ENCODE measurements at regions not wholly inside any gene's neighbourhood (a gene's known extent, or its start where the extent isn't known, plus 50 kb on each side); places are given as distances from the start of the nearest gene placed in this dataset.

DNA sequence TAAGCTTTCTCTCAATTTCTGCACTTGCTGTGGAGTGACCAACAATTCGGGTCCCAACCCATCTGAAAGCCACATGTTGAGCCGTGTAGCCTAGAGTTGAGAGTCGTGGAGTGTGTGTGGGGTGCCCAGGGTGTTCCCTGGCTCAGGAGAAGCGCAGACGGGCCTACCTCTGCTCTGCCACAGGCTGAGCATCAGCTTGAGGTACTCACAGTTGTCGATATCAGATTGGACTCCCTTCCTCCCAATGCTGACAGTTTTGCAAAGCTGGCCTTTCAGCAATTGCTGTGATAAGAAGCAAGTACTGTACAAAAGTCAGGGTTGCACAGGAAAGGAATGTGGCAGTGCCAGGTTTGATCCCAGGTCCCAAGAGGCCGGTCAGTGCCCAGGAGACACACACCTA, 133.4 kb upstream of the SPACA7 start:
- no peak overlapping the region for H3K4me3 ChIP-seq
- H4K20me1 ChIP-seq (ENCODE audit: insufficient read depth, poor library complexity, severe bottlenecking), result no peaks in the 10 kb centered on the region
- 84% methylated on average over 7 of the region's 7 CpGs for WGBS (ENCODE audit: low lambda C conversion rate, missing lambda C conversion rate)
- no peaks in the 10 kb centered on the region for H3K4me1 ChIP-seq (ENCODE audit: insufficient read depth)
- no peaks in the 10 kb centered on the region for H3K9me2 ChIP-seq (replicated peaks; ENCODE audit: insufficient read depth)
- H3K4me2 ChIP-seq, result no peak overlapping the region
- H2AFZ ChIP-seq, result no peak overlapping the region
- H3K27ac ChIP-seq, result no peak overlapping the region
- no peaks in the 10 kb centered on the region for H3K79me2 ChIP-seq
- peaks cover 3% of the 10 kb centered on the region for H3K27me3 ChIP-seq
- no peak for DNase-seq (ENCODE audit: low spot score)
- no peaks in the 10 kb centered on the region for H3K36me3 ChIP-seq (replicated peaks; ENCODE audit: insufficient read depth, low read depth)
- no peaks in the 10 kb centered on the region for H3K9me3 ChIP-seq (ENCODE audit: low read depth)
- TF ChIP-seq EZH2phosphoT487 (IDR thresholded peaks at IDR 0.05; ENCODE audit: low read depth, severe bottlenecking, unreplicated experiment) (no peak), EZH2 (IDR thresholded peaks at IDR 0.05; ENCODE audit: borderline replicate concordance) (no peak)
- TF ChIP-seq, protein P1, sequence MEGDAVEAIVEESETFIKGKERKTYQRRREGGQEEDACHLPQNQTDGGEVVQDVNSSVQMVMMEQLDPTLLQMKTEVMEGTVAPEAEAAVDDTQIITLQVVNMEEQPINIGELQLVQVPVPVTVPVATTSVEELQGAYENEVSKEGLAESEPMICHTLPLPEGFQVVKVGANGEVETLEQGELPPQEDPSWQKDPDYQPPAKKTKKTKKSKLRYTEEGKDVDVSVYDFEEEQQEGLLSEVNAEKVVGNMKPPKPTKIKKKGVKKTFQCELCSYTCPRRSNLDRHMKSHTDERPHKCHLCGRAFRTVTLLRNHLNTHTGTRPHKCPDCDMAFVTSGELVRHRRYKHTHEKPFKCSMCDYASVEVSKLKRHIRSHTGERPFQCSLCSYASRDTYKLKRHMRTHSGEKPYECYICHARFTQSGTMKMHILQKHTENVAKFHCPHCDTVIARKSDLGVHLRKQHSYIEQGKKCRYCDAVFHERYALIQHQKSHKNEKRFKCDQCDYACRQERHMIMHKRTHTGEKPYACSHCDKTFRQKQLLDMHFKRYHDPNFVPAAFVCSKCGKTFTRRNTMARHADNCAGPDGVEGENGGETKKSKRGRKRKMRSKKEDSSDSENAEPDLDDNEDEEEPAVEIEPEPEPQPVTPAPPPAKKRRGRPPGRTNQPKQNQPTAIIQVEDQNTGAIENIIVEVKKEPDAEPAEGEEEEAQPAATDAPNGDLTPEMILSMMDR (IDR thresholded peaks at IDR 0.05; ENCODE audit: poor library complexity), result no peak

DNA sequence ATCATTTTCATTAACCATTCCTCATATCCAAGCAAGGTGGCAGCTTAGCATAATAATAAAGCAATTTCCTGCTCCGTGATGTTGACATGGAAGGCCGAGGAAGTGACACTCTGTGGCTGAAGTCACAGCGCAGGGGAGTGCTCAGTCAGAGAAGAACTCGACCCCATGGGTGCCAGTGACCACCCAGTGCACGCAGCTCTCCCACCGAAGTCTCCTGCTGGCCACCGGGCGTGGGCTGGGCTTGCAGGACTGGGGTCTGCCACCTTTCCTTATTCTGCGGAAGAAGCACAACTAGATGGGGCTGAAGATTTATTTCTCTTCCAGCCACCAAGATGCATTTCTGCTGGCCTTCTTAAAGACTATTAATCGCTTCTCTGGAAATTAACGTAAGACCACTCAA, 132.1 kb upstream of the SPACA7 start:
- H3K9me3 ChIP-seq (ENCODE audit: low read depth), result no peaks in the 10 kb centered on the region
- WGBS (ENCODE audit: low lambda C conversion rate, missing lambda C conversion rate), result 76% methylated on average over 11 of the region's 11 CpGs
- H3K4me1 ChIP-seq (ENCODE audit: insufficient read depth), result no peaks in the 10 kb centered on the region
- H3K4me3 ChIP-seq, result no peak overlapping the region
- no peaks in the 10 kb centered on the region for H4K20me1 ChIP-seq (ENCODE audit: insufficient read depth, poor library complexity, severe bottlenecking)
- DNase-seq (ENCODE audit: low spot score), result no peak
- TF ChIP-seq EZH2 (IDR thresholded peaks at IDR 0.05; ENCODE audit: borderline replicate concordance) (no peak), EZH2phosphoT487 (IDR thresholded peaks at IDR 0.05; ENCODE audit: low read depth, severe bottlenecking, unreplicated experiment) (no peak)
- TF ChIP-seq, protein P1 (IDR thresholded peaks at IDR 0.05; ENCODE audit: poor library complexity), result no peak
- no peaks in the 10 kb centered on the region for H3K79me2 ChIP-seq
- H3K36me3 ChIP-seq (replicated peaks; ENCODE audit: insufficient read depth, low read depth), result no peaks in the 10 kb centered on the region
- H3K27ac ChIP-seq, result no peak overlapping the region
- H3K9me2 ChIP-seq (replicated peaks; ENCODE audit: insufficient read depth), result no peaks in the 10 kb centered on the region
- H3K27me3 ChIP-seq, result peaks cover 3% of the 10 kb centered on the region
- H2AFZ ChIP-seq, result no peak overlapping the region
- no peak overlapping the region for H3K4me2 ChIP-seq

DNA sequence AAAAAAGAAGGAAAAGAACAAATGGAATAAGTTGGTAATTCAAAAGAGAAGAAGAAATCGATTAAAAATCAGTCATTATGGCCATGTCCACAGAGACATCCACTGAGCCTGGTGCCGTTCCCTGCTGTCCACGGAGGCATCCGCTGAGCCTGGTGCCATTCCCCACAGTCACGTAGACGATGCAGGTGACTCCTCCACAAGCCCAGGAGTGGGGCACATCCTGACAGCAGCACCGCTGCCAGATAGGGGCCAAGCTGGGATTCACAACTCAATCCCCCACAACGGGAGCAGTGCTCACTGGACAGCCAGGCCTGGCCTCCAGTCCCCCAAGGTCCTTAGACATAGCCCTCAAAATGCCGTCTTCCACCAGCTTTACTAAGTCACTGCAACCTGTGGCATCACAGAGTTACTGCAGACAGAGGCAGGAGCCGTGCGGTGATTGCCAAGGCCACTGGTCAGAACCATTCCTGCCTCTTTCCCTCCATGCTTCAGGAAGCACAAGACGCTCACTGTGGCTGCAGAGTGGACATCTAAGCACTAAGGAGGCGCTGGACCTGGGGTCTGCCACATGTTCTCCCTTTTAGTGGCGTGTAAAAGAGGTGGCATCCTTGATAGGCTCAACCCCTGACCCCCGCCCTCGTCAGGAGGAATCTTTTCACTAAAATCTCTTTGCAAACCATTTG, 131.5 kb upstream of the SPACA7 start:
- DNase-seq (ENCODE audit: low spot score), result no peak
- H3K9me2 ChIP-seq (replicated peaks; ENCODE audit: insufficient read depth), result no peaks in the 10 kb centered on the region
- H3K9me3 ChIP-seq (ENCODE audit: low read depth), result no peaks in the 10 kb centered on the region
- H2AFZ ChIP-seq, result no peak overlapping the region
- peaks cover 3% of the 10 kb centered on the region for H3K27me3 ChIP-seq
- 90% methylated on average over 16 of the region's 16 CpGs for whole genome bisulfite sequencing (ENCODE audit: low lambda C conversion rate, missing lambda C conversion rate)
- H3K36me3 ChIP-seq (replicated peaks; ENCODE audit: insufficient read depth, low read depth), result no peaks in the 10 kb centered on the region
- H3K4me2 ChIP-seq, result no peak overlapping the region
- no peak overlapping the region for H3K27ac ChIP-seq
- H3K4me3 ChIP-seq, result no peak overlapping the region
- no peaks in the 10 kb centered on the region for H4K20me1 ChIP-seq (ENCODE audit: insufficient read depth, poor library complexity, severe bottlenecking)
- H3K79me2 ChIP-seq, result no peaks in the 10 kb centered on the region
- TF ChIP-seq EZH2phosphoT487 (IDR thresholded peaks at IDR 0.05; ENCODE audit: low read depth, severe bottlenecking, unreplicated experiment), result no peak
- TF ChIP-seq EZH2 (IDR thresholded peaks at IDR 0.05; ENCODE audit: borderline replicate concordance), result no peak
- TF ChIP-seq, protein P1 (IDR thresholded peaks at IDR 0.05; ENCODE audit: poor library complexity), result no peak
- no peaks in the 10 kb centered on the region for H3K4me1 ChIP-seq (ENCODE audit: insufficient read depth)
